IPS DF 19.7 (cell line): ENCODE measurements at regions not wholly inside any gene's neighbourhood (a gene's known extent, or its start where the extent isn't known, plus 50 kb on each side); places are given as distances from the start of the nearest gene placed in this dataset.

Source experiments
- DNase-seq: peaks from one replicate; pipeline ENCODE4 v3.0.0-alpha.2; 2013; ENCODE audit warnings: low read depth, low spot score

GRCh38 chr10:113287592-113287991, 265.3 kb upstream of the HABP2 start:
- no peak for DNase-seq

DNA sequence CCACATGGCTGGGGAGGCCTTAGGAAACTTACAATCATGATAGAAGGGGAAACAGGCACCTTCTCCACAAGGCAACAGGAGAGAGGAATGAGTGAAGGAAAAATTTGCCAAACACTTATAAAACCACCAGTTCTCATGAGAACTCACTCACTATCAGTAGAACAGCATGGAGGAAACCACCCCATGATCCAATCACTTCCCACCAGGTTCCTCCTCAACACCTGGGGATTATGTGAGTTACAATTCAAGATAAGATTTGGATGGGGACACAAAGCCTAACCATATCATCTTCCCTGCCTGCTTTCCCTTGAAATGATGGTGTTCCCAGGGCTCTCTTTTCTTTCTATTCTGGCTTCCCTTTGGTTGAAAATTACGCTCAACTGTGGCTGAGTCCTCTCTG, 262.7 kb upstream of the HABP2 start:
- no peak for DNase-seq

GRCh38 chr10:113291413-113291812, 261.4 kb upstream of the HABP2 start:
- DNase-seq = no peak

DNA sequence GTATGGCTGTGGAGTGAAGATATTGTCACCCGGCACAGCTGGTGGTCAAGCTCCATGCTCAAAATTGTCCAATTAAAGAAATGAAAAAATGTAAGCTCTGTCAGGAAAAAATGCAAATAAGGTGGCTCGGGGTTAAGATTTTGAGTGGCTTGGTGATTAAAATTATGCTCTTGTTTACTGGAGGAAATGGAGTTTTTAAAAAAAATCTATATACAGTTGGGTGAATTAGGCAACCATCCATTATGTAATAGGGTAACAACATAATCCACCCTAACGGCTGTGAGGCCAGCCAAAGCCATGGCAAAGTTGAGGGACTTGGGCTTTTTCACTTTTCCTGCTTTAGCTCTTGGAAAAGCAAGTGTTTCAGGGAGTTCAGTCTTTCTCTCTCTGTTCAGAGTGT, 260.8 kb upstream of the HABP2 start:
- no peak for DNase-seq

DNA sequence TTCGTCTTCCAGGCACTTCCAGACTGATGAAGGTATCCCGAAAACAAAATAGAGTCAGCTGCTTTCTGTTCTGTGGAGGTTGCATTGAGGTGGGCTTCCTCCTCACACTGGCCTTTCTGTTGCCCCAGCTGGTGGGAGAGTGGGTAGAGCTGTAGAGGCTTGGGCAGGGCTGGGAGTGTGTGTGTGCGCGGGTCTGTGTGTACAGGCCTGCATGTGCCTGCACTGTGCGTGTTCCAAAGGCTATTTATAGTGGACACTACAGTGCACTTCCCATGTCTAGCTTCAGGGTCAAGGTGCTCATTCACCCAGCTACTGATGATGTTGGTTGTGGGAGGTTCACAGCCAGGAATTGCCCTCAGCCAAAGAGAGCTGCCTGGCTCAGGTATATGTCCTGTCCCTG, 260.1 kb upstream of the HABP2 start:
- no peak for DNase-seq

DNA sequence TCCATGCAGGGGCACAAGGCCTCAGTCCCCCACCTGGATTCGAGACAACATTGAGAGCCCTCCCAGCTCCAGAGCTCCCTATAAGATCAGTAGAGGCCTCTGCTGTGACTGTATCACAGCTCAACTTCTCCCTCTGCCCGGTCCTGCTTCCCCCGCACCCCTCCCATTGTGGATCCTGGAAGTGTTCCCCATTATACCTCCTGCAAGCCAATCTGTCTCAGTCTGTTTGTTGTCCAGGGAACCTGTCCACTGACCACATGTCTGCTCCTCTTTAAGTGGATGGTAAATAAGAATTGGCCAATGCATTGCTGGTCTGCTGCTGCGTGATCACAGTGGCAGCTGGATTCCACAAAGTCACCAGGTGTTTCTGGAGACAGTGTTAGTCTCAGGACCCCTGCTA, 259.7 kb upstream of the HABP2 start:
- DNase-seq = no peak

- no peak for DNase-seq
These were observed 258.0 kb upstream of the HABP2 start for GRCh38 chr10:113294868-113295267.

- DNase-seq = no peak
These were observed 255.6 kb upstream of the HABP2 start for GRCh38 chr10:113297226-113297625.

DNA sequence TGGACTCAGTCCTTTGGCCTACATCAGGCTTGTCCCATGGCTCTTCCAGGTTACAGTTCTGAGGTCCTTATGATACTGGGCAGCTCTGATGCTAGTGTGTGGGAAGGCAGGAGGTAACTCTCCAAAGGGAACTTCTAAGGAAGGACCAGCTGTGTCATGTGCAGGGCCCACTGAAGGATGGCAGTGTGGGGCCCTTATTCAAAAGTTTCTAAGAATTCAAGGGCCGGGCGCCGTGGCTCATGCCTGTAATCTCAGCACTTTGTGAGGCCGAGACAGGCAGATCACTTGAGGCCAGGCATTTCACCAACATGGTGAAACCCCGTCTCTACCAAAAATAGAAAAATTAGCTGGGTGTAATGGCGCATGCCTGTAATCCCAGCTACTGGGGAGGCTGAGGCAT, 254.2 kb upstream of the HABP2 start:
- DNase-seq = no peak

- no peak for DNase-seq
These were observed 252.7 kb upstream of the HABP2 start for GRCh38 chr10:113300201-113300600.

GRCh38 chr10:113300617-113301016, 252.2 kb upstream of the HABP2 start:
- DNase-seq = no peak

- DNase-seq = no peak
These were observed 251.4 kb upstream of the HABP2 start for GRCh38 chr10:113301342-113301984.

GRCh38 chr10:113302062-113302461, 250.8 kb upstream of the HABP2 start:
- DNase-seq = no peak

GRCh38 chr10:113303544-113304146, 249.2 kb upstream of the HABP2 start:
- DNase-seq = no peak

DNA sequence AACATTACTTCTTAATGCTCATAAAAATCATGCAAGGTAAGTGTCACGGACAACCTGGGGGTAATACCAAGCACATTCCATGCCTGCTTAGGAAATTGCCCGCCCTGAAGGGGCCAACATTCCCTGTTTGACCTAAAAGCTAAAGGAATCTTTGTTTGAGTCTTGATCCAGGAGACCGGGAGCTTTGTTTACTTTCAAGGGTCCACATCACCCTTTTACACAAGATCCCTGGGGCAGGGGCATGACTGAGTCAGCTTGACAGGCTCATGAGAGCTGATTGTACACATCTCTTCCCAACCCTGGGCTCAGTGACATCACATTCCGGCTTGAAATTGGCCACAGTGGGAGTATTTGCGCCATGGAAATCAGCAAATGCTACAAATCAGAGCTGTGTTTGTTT, 248.1 kb upstream of the HABP2 start:
- DNase-seq = no peak

DNA sequence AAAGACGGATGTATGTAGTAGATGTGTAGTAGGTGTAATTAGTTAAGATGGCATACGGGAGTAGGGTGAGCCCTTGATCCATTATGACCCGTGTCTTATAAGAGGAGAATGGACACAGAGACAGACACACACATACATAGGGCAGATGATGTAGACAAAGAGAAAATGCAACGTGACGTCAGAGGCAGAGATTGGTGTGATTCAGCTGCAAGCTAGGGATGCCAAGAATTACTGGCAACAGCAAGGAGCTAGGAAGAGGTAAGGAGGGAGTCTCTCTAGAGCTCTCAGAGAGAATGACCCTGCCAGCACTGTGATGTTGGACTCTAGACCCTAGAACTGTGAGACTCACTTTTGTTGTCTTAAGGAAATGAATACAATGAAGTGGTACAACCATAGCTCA, 247.0 kb upstream of the HABP2 start:
- DNase-seq = no peak

GRCh38 chr10:113309791-113310190, 243.1 kb upstream of the HABP2 start:
- no peak for DNase-seq

- no peak for DNase-seq
These were observed 242.5 kb upstream of the HABP2 start for GRCh38 chr10:113310347-113310746.

- DNase-seq = no peak
These were observed 239.7 kb upstream of the HABP2 start for GRCh38 chr10:113313048-113313602.

- no peak for DNase-seq
These were observed 239.1 kb upstream of the HABP2 start for GRCh38 chr10:113313722-113314121.

DNA sequence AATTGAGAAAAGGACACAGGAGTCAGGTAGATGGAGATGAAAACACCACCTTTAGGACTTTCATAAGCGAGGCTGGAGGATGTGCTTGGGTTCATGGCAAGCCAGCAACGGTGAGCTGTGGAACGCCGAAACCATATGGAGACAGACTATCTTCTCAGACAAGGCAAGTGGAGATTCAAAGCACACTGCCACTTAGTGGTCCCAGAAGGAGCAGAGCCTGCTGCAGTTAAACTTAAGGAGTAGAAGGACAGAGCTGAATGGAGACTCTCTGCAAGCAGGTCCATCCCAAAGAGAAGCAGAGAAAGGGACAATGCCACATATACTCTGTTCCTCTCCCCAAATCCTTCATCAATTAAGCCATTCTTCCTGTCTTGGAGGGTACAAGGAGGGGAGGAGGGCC, 236.3 kb upstream of the HABP2 start:
- DNase-seq = no peak

GRCh38 chr10:113317489-113317888, 235.4 kb upstream of the HABP2 start:
- no peak for DNase-seq

DNA sequence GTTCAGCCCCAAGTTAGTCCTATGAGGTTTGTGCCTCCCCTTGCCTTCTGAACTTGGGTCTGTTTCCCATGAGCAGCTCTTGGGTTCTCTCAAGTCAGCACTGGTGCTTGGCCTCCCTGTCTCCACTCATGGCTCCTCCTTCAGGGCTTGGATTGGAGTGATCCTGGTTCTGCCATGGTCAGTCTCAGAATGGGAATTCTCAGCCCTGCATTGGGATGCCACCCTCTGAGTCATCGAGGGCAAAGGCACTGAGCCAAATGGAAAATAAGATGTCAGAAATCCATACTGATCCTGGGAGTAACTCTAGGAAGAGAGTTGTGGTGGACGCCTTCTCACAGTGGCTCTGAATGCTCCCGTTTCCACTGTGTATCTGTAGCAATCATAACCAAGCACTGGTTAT, 233.4 kb upstream of the HABP2 start:
- DNase-seq = no peak

- DNase-seq = no peak
These were observed 232.6 kb upstream of the HABP2 start for GRCh38 chr10:113320211-113320610.
